Fibroblast of skin of back (primary cell): ENCODE measurements at regions not wholly inside any gene's neighbourhood (a gene's known extent, or its start where the extent isn't known, plus 50 kb on each side); places are given as distances from the start of the nearest gene placed in this dataset.
"Not testable (repeated sequence)": the region's sequence is repeated elsewhere in the genome, so short reads cannot be mapped to it uniquely, and the experiment has no call there.

Source experiments
- DNase-seq: peaks from one replicate; pipeline ENCODE4 v3.0.0-alpha.2; 2013

GRCh38 chr6:4677011-4677750 lies 99.0 kb upstream of the CDYL start:
- no peak for DNase-seq

GRCh38 chr6:4676016-4676415 lies 100.2 kb upstream of the CDYL start:
- DNase-seq = no peak

GRCh38 chr6:4675121-4675520 lies 101.1 kb upstream of the CDYL start:
- no peak for DNase-seq

GRCh38 chr6:4673861-4674260 lies 102.3 kb upstream of the CDYL start:
- DNase-seq = no peak

- peak; percentile 50 for DNase-seq
These were observed 103.4 kb upstream of the CDYL start for GRCh38 chr6:4672772-4673171.

GRCh38 chr6:4671587-4672115 lies 104.6 kb upstream of the CDYL start:
- DNase-seq = no peak

- no peak for DNase-seq
These were observed 105.3 kb upstream of the CDYL start for GRCh38 chr6:4670824-4671409.

GRCh38 chr6:4670290-4670689 lies 105.9 kb upstream of the CDYL start:
- no peak for DNase-seq

GRCh38 chr6:4668271-4669179 lies 107.7 kb upstream of the CDYL start:
- DNase-seq = peak; percentile 67

GRCh38 chr6:4667591-4667990 lies 108.6 kb upstream of the CDYL start:
- DNase-seq = no peak

GRCh38 chr6:4666886-4667513 lies 109.2 kb upstream of the CDYL start:
- no peak for DNase-seq

GRCh38 chr6:4665489-4666417 lies 110.5 kb upstream of the CDYL start:
- DNase-seq = peak; percentile 58

GRCh38 chr6:4664911-4665310 lies 111.3 kb upstream of the CDYL start:
- no peak for DNase-seq

- peak; percentile 73 for DNase-seq
These were observed 112.0 kb upstream of the CDYL start for GRCh38 chr6:4664117-4664626.

- DNase-seq = no peak
These were observed 113.3 kb upstream of the CDYL start for GRCh38 chr6:4662886-4663285.

GRCh38 chr6:4661391-4661790 lies 114.8 kb upstream of the CDYL start:
- DNase-seq = no peak

GRCh38 chr6:4660377-4661321 lies 115.6 kb upstream of the CDYL start:
- no peak for DNase-seq

- not testable (repeated sequence) for DNase-seq
These were observed 116.5 kb upstream of the CDYL start for GRCh38 chr6:4659719-4660118.

- no peak for DNase-seq
These were observed 117.7 kb upstream of the CDYL start for GRCh38 chr6:4658486-4658885.

GRCh38 chr6:4656106-4656505 lies 120.1 kb upstream of the CDYL start:
- DNase-seq = no peak
